Posterior cingulate gyrus (tissue), 11 donors: ENCODE measurements at regions not wholly inside any gene's neighbourhood (a gene's known extent, or its start where the extent isn't known, plus 50 kb on each side); places are given as distances from the start of the nearest gene placed in this dataset.
A peak's percentile ranks its signal among the peaks of the same experiment; 100 is the strongest.
"Not testable (repeated sequence)": the region's sequence is repeated elsewhere in the genome, so short reads cannot be mapped to it uniquely, and the experiment has no call there.

Experiments used
- DNase-seq, 10 donors: peaks; one replicate each; pipeline versions ENCODE4 v3.0.0 to v3.0.0-alpha.2; 2020 to 2021; ENCODE audit warnings: mixed read lengths in 3 of 10
- intact Hi-C: fragments of 100-400 bp; cut with DNase I; formaldehyde crosslinking; loops from one replicate; pipeline ENCODE4 v1.15.1; 2023

DNA sequence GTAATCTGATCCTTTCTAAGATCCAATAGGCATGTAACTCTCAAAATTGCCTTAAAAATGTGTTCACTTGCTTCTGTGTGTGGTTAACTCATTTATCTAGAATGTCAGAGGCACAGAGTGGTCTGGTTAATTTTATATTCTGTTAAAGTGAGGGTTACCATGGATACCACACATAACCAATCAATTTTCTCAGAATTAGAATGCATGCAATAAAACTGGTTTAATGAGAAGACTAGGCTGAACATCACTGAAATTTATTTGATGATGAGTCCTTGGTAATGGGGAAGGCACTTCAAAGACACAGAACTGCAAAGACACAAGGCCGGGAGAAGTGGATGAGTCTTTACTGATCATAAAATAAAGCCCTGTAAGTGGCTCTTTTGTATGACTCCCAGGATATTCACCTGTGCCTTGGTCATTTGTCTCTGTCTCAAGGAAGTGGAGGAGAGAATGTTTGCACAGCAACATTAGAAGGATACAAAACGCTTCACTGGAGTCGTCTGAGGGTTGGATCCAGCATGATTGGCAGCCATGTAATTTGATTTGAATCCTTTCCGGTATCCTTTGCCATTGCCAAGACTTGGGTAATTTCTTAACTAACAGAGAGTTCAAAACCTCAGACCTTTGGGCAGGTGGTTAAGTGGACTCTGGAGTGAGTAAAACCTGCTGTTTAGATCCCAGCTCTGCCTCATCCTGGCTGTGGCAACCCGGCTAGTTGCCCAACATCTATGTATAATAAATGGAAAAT is 94.0 kb upstream of the RBPJ start:
- no peak for DNase-seq
- intact Hi-C loops: no loop called here

DNA sequence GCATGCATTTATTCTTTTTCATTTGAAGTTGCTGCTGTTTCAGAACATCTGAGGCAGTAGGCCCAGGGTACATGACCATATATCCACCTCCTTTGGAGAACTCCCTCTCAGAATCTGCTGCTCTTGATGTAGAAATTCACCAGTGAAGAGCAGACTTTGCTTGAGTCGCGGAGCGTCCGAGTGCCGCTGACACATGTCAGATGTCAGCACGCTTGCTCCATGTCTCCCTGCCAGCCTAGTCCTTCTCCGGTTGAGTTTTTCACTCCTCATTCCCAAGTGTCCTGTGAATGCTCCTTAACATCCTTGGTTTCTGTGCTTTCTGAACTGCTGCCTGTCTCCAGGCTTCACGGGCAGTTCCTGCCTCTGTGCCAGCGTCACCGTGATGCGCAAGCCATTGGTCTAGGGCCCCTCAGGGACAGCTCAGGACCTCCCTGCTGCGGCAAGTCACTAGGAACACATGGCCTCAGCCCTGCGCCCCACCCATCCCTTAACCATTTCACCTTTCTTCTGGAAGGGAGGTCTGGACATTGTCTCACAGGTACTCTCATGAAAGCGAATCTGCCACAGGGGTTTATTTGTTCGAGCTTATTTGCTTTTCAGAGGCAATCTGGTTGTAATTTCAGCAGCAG is 93.1 kb upstream of the RBPJ start:
- DNase-seq: peak in 1 of 10 donors; percentile 61
- intact Hi-C loops: no loop called here

DNA sequence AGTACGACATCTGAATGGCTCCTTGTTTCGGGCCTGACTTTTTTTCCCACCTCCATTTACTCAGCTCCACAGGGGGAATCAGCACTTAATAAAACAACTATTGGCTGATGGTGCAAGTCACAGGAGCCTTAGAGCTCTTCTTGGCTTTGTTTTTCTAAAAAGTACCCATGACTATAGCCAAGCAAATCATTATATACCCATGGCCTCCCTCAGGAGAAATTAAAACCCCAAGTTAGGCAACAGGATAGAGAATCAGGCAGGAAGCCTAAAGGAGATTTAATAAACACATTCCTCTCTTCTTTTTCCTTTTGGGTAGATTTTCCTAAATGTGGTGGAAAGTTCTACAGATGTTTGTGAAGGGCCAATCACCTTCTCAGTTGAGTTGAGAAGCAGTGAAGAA is 91.9 kb upstream of the RBPJ start:
- intact Hi-C loops: no loop called here
- no peak for DNase-seq

DNA sequence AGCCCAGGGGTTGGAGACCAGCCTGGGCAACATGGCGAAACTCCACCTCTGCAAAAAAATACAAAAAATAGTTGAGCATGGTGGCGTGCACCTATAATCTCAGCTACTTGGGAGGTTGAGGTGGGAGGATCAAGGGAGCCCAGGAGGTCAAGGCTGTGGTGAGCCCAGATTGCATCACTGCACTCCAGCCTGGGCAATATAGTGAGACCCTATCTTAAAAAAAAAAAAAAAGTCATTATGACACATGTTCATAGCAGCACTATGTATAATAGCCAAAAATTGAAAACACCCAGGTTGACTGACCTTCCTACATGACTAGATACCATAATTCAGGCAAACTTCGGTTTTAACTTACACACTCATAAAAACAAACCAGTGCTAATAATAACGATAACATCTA is 90.8 kb upstream of the RBPJ start:
- no peak for DNase-seq
- intact Hi-C loops: loop anchor here (10.0 kb wide), 1 partner anchor 145 kb away; no protein-coding TSS in a partner anchor

- no peak for DNase-seq
- intact Hi-C loops: loop anchor here (10.0 kb wide), 1 partner anchor 149 kb away; no protein-coding TSS in a partner anchor
These were observed 87.5 kb upstream of the RBPJ start for GRCh38 chr4:26233350-26233749.

DNA sequence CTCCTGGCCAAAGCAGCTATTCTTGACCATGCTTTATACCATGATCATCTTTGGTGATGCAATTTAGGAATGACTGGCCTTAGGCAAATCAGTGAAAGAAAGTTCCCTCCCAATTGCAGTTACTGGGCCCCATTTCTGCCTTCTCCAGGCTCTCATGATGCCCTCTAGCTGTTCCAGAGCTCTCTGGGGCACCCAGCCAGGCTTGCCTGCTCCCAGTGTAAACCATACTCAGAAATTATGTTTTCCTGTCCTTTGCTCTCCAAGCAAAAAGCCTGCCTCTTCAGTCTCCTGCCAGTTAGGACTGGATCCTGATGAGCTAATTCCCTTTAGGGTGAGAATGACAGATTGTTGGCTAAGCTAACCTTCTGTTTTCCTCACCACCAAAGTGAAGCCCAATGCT is 85.3 kb upstream of the RBPJ start:
- intact Hi-C loops: loop anchor here (10.0 kb wide), 1 partner anchor 151 kb away; no protein-coding TSS in a partner anchor
- DNase-seq: peak in 5 of 10 donors; percentile 14 to 69 (median 47)

DNA sequence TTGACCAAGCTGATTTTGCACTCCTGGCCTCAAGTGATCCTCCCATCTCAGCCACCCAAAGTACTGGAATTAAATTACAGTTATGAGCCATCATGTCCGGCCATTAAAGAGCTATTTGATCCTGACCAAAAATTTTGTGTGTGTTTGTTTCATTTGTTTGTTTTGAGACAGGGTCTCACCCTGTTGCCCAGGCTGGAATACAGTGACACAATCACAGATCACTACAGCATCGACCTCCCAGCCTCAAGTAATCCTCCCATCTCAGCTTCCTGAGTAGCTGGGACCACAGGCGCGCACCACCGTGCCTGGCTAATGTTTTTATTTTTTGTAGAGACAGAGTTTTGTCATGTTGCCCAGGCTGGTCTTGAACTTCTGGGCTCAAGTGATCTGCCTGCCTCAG is 82.9 kb upstream of the RBPJ start:
- intact Hi-C loops: loop anchor here (10.0 kb wide), 1 partner anchor 153 kb away; no protein-coding TSS in a partner anchor
- no peak for DNase-seq

GRCh38 chr4:26238426-26238777 is 82.4 kb upstream of the RBPJ start:
- intact Hi-C loops: loop anchor here (10.0 kb wide), 1 partner anchor 154 kb away; no protein-coding TSS in a partner anchor
- no peak for DNase-seq

DNA sequence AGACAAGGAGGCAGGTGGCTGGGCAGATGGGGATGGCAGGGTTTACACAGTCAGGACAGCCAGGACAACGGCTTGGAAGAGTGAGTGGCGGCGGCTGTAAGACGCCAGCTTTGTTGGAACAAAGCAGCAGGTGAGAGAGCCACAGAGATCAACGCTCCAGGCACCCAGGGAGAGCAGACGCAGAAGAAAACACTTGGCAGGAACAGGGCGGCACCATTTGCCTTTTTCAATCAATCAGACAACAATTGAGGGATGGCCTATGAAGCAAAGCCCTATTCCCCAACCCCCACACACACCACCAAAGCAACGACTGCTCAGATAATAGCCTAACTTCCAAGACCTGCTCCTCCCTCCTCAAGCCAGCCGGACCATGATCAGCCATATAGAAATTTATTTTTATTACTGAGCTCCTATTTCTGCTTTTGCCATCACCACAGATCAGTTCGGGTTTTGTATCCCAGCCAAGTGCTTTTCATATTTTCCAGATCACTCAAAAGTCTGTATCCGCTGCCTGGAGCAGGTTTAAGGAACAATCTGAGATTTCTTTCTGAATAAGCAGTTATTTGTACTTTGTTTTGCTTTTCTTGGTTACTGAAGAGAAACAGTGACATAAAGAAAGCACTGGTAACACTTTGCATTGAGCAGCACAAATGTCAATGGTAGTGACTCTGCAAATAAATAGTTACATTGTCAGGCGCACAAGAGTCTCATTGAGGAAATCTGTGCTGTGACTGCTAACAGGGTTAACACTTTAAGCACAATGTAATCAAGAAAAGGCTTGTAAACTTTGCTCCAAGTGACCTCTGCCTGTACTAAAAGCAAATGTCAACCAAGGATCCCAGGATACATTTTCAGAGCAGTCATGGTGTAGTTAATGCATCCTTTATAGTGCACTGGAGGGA is 81.8 kb upstream of the RBPJ start:
- DNase-seq: peak in 3 of 10 donors; percentile 38 to 85 (median 39)
- intact Hi-C loops: loop anchor here (10.0 kb wide), 1 partner anchor 154 kb away; no protein-coding TSS in a partner anchor

DNA sequence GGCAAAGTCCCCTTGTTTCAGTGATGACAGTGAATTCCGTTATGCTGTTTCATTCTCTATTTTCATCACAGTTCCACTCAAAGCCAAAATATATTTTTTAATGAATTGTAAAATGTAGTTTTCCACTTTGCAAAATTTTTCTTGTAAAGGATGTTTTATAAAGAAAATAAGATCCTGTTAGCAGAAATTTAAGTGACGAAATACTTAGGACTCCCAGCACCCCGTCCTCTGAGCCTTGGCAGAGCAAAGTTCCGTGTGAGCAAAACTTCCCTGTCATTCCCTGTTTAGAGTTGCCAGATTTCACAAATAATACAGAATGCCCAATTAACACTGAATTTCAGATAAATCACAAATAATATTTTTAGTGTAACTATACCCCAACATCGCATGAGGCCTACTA is 81.0 kb upstream of the RBPJ start:
- no peak for DNase-seq
- intact Hi-C loops: loop anchor here (10.0 kb wide), 2 partner anchors 155 to 165 kb away; no protein-coding TSS in a partner anchor

DNA sequence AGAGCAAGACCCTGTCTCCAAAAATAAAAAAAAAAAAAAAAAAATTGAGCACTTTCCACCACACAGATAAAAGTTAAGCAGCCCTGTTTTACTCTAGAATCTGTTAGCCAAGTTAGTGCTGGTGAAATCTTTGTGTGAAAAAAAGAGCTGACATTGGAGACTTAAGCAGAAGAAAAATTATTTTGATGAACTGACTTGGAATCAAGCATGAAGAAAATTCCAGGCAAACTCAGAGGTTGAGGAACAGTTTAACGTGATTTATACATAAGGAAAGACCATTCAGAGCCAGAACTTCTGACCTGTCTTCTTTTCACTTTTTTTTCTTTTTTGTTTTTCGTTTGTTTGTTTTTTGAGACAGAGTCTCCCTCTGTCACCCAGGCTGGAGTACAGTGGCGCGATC is 79.6 kb upstream of the RBPJ start:
- no peak for DNase-seq
- intact Hi-C loops: loop anchor here (10.0 kb wide), 1 partner anchor 164 kb away; no protein-coding TSS in a partner anchor

- no peak for DNase-seq
- intact Hi-C loops: loop anchor here (10.0 kb wide), 1 partner anchor 162 kb away; no protein-coding TSS in a partner anchor
These were observed 78.4 kb upstream of the RBPJ start for GRCh38 chr4:26242451-26242850.

- intact Hi-C loops: loop anchor here (10.0 kb wide), 1 partner anchor 161 kb away; no protein-coding TSS in a partner anchor
- DNase-seq: not testable (repeated sequence)
These were observed 76.7 kb upstream of the RBPJ start for GRCh38 chr4:26244138-26244537.

DNA sequence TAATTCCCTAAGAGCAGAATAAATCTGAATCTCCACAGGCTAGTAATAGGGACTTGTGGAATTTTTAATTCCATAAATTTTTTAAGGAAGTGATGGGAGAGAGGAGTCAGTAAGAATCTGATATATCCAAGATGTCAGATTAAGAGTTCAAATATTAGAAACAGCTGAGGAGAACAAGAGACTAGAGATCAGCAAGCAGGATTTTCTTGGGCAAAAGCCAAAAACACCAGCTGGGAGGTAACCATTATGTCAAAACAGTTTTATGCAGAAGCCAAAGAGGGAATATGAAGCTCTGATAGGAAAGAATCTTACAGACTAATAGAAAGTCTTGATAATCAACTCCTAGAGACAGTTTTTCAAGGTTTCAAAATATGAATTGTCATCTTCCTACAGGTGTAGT is 72.2 kb upstream of the RBPJ start:
- intact Hi-C loops: loop anchor here (10.0 kb wide), 1 partner anchor 156 kb away; no protein-coding TSS in a partner anchor
- no peak for DNase-seq

GRCh38 chr4:26252349-26253025 is 68.3 kb upstream of the RBPJ start:
- intact Hi-C loops: no loop called here
- DNase-seq: no peak

DNA sequence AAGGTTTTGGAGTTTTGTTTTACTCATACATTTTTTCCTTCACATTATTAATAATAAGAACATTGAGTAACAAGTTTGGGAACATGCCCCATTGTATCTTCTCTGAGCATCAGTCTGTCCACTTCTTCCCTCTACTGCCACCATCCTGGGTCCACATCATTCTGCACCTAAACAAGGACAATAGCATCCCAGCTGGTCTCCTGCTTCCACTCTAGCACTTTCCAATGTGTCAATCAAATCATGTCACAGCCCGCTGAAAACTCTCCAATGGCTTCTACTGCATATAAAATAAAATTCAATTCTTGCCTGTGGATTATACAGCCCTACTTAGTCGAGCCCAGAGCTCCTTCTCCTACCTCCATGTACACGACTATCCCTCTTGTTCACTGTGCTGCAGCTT is 66.8 kb upstream of the RBPJ start:
- intact Hi-C loops: no loop called here
- DNase-seq: no peak

GRCh38 chr4:26255989-26256388 is 64.8 kb upstream of the RBPJ start:
- intact Hi-C loops: no loop called here

GRCh38 chr4:26257444-26257843 is 63.4 kb upstream of the RBPJ start:
- DNase-seq, intact Hi-C loops: not testable (repeated sequence)

More at GRCh38 chr4:26255989-26256388, 64.8 kb upstream of the RBPJ start:
- DNase-seq: no peak

GRCh38 chr4:26257850-26258249 is 63.0 kb upstream of the RBPJ start:
- DNase-seq: no peak
- intact Hi-C loops: no loop called here

DNA sequence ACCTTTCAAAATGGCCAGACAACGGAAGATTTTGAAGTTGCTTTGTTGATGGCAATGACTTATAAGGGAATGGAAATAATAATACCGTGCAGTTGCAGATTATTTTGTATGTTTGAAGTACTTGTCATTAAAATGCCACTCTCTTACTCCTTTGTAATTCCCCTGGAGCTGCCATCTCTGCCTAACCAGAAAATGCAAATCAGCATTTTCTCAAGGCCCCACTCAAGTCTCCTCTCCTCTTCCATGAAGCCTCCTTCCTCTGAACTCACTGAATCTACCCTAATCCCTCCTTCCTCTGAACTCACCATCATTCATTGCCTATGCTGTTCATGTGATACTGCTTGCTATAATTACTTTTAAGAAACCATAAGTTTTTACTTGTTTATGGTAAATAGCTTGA is 60.2 kb upstream of the RBPJ start:
- intact Hi-C loops: no loop called here
- DNase-seq: no peak
